ENCODE measurements at regions not wholly inside any gene's neighbourhood (a gene's known extent, or its start where the extent isn't known, plus 50 kb on each side); places are given as distances from the start of the nearest gene placed in this dataset.
A peak's percentile ranks its signal among the peaks of the same experiment; 100 is the strongest.
"Not testable (repeated sequence)": the region's sequence is repeated elsewhere in the genome, so short reads cannot be mapped to it uniquely, and the experiment has no call there.

DNA sequence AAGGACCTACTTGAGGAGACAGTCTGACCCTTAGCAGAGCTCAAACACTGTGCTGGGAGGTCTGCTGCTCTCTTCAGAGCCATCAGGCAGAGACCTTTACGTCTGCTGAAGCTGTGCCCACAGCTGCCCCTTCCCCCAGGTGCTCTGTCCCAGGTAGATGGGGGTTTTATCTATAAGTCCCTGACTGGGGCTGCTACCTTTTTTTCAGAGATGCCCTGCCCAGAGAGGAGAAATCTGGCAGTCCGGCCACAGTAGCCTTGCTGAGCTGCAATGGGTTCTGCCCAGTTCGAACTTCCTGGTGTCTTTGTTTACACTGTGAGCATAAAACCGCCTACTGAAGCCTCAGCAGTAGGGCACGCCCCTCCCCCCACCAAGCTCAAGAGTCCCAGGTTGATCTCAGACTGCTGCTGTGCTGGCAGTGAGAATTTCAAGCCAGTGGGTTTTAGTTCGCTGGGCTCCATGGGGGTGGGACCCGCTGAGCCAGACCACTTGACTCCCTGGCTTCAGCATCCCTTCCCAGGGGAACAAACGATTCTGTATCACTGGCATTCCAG, 381.2 kb downstream of the XPNPEP1 start:
- not testable (repeated sequence) for DNase-seq (ENCODE audit: low spot score in 2 of 2)

DNA sequence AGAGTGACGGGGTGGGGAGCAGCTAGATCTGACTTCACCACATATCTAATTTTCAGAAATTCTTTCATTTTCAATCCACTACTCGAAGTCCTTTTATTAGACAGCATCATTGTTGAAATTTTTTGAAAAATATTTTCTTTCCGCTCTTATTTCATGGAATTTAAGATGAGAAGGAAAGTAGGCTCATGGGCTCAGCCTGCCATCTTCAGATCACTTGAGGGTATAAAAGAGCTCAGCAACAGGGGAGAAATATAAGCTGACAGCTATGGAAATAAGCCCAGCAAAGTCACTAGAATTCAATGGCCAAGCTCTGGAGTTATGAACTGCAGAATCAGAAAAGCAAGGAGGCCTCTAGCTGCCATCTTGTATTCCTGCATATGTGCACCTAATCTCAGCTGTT, 389.1 kb downstream of the XPNPEP1 start:
- DNase-seq (ENCODE audit: low spot score in 2 of 2): no peak
- FAIRE-seq: no peak

More for the DNA sequence above, 381.2 kb downstream of the XPNPEP1 start:
- FAIRE-seq: not testable (repeated sequence)

DNA sequence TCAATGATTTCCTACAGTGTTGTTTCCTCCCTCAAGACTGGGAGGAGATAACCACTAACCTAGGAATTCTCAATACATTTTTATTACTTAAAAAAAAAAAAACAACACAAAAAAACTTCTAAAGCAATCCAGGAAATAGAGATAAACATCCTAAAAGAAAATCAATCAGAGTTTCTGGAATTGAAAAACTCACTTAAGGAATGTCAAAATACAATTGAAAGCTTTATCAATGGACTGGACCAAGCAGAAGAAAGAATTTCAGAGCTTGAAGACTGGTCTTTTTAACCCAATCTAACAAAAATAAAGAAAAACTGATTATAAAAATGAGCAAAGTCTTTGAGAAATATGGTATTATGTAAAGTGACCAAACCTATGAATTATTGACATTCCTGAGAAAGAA, 394.1 kb downstream of the XPNPEP1 start:
- FAIRE-seq: no peak
- DNase-seq (ENCODE audit: low spot score in 2 of 2): no peak

DNA sequence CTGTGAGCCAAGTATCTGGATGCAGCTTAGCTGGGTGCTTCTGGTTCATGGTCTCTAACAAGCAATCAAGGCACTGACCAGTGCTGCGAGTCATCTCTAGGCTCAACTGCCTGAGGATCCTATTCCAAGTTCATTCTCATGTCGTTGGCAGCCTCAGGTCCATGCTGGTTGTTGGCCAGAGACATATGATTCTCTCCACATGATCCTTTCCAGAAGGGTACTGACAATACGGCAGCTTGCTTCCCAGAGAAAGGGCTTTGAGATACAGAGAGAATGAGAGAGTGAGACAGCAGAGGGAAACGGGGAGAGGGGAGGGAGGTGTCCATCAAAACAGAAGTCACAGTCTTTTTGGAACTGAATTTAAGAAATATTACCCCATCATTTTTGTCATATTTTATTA, 405.6 kb downstream of the XPNPEP1 start:
- FAIRE-seq: no peak
- DNase-seq (ENCODE audit: low spot score in 2 of 2): no peak

DNA sequence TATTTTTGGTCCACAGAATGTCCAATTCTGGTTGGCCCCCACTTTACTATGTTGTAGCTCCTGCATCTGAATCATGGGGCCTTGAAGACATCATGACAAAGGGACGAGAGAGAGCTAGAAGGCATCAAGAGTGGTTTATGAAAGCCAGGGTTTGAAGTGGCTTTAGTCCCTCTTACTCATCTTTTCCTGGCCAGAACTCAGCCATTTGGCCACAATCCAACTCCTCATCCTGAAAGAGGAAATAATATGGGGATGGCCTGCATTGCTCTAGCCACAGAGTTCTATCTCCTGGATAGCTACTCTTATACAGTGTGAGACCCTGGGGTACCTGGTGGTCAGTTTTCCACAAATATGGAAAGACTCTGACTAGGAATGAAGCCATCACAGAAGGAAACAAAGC, 418.9 kb downstream of the XPNPEP1 start:
- DNase-seq (ENCODE audit: low spot score in 2 of 2): no peak

DNA sequence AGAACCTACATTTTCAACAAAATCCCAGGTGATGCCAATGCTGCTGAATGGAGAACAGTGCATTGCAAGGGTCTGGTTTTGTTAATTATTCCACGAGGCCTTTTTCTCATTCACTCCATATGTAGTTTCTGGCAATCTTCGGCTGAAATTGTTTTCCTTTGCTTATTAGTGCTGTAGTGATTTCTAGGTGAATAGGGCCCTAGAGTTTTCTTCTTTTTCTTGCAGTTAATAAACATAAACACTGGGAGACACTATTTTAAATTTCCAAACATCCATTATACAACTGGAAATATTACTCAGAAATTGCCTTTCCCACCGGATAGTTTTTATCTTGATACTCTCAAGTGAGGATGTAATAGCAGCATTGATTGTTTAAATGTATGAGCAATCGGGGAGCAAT, 435.6 kb downstream of the XPNPEP1 start:
- no peak for FAIRE-seq
- DNase-seq (ENCODE audit: low spot score in 2 of 2): no peak

More for the DNA sequence above, 418.9 kb downstream of the XPNPEP1 start:
- no peak for FAIRE-seq

DNA sequence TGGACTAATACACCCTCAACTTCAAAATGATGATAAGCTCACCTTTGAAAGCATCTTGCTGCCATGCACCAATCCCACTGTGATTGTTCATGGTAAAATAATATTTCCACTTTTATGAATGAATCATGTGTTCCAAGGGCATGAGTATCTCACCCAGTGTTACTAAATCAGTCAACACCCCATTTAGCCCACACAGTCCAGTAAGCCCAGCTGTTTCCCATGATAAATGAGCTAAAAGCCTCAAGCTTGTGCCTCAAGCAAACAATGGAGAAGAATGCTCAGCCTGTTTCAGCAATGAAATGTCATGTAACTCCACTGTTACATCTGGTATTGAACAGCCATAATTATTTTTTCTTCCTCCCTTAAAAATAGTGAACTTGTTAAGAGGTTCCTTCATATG, 442.5 kb downstream of the XPNPEP1 start:
- FAIRE-seq (no peak), DNase-seq (ENCODE audit: low spot score in 2 of 2) (no peak)

DNA sequence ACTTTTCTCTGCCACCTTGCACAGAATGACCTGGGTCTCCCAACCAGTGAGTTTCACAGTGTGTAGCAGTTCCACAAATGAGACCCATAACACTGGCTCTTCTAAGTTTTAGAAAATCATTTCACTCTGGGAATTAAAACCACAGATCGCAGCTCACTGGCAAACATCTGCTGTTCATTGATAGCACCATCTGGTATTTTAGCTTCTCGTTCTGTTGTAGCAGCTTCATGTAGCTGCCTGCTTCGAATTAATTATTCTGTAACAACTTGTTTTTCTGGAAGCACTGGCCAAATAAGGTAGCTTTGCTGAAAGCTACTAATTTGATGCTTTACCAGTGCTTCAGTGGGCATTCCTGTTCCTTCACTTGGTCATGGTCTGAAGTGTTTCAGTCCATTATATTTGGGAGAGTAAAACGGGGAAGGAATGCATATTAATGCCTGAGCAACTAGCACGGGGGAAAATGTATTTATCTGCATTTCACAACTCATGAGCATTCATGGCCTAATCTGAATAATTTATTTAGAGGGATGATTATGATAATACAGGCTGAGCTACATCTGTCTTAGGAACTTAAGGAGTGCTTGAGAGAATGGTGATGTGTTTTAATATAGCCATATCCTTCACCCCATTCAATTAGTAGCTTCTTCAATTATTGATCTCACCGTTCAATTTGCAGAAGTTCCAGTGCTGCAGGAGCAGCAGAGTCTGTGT, 447.4 kb downstream of the XPNPEP1 start:
- DNase-seq (ENCODE audit: low spot score in 2 of 2) (no peak), FAIRE-seq (no peak)

DNA sequence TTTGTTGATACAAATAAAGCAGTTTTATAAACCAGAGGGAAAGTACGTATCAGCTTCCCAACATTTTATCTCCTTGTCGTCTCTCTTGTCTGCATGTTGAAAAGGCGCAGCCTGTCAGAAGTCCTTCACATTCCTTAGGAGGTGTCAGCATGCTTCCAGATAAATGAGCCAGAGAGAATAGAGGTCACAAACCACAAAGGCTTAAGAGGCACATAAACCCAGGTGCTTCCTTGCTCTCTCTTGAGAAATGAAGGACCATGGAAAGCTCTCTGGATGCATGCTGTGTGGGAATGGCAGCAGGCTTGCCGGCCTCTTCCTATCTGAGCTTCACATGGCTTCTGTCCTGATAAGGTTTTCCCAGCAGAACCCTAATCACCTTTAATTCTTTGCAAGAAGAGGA, 448.5 kb downstream of the XPNPEP1 start:
- DNase-seq (ENCODE audit: low spot score in 2 of 2): no peak
- no peak for FAIRE-seq

DNA sequence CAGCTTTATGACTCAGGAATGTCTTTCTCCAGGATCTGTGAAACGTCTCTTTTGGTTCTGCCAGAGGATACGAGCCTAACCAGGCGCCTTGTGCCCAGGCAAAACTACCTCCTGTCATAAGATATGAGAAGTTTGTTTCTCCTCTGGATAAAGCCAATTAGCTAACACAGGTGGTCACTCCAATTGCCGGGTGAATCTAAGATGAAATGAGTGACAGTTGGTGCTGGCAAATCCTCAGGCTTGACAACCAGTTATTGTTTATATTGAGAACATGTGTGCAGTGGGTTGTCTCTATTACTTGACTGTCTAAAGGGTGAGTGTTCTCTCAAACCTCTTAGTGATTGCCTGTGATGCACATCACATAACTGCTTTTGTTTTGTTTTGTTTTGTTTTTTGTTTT, 449.1 kb downstream of the XPNPEP1 start:
- FAIRE-seq: no peak
- no peak for DNase-seq (ENCODE audit: low spot score in 2 of 2)

DNA sequence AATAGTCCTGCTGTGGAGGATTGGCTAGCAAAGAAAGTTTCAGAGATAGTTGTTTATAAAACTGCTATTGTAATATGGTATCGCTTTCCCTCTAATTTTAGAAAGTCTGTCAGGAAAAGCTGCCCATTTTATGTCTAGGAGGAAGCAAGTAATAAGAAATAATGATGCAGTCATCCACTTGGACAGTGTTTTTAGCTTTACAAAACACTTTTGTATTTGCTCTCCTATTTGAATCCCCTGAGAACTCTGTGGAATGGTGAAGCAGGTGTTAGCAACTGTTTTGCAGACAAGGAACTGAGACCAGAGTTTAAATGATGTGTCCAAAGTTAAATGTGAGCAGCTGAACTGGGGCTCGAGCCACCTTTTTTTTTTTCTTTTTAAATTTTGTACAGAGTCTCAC, 455.8 kb downstream of the XPNPEP1 start:
- FAIRE-seq (no peak), DNase-seq (ENCODE audit: low spot score in 2 of 2) (no peak)

DNA sequence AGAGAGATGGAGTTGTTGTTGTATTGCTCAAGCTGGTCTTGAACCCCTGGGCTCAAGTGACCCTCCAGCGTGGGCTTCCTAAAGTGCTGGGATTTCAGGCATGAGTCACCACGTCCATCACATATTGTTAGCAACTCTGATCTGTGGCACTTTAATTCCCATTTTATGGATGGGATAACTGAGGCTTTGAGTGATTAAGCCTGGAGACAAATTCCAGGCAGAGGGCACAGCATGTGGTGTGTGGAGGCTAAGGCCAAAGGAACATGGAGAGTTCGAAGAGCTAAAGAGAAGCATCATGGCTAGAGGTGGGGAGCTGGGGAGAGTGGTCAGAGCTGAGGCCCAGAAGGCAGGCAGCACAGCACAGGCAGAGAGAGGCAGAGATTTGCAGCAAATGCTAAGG, 458.4 kb downstream of the XPNPEP1 start:
- FAIRE-seq (no peak), DNase-seq (ENCODE audit: low spot score in 2 of 2) (no peak)

DNA sequence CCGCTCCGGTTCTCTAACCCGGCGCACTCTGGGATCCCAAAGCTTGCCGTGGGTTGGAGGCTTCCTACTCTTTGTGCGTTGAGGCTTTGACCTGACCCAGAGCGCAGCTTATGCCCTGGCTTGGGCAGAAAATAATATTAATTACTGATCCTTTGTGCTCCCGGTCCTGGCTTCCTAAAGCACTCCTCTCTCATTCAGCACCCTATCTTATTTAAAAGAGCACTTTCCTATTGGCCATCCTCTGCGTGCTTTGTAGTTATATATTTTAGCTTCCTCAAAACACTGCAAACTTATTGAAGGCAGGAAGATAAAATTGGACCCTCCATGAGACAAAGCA, 466.0 kb downstream of the XPNPEP1 start:
- DNase-seq (ENCODE audit: low spot score in 2 of 2): no peak
- no peak for FAIRE-seq

DNA sequence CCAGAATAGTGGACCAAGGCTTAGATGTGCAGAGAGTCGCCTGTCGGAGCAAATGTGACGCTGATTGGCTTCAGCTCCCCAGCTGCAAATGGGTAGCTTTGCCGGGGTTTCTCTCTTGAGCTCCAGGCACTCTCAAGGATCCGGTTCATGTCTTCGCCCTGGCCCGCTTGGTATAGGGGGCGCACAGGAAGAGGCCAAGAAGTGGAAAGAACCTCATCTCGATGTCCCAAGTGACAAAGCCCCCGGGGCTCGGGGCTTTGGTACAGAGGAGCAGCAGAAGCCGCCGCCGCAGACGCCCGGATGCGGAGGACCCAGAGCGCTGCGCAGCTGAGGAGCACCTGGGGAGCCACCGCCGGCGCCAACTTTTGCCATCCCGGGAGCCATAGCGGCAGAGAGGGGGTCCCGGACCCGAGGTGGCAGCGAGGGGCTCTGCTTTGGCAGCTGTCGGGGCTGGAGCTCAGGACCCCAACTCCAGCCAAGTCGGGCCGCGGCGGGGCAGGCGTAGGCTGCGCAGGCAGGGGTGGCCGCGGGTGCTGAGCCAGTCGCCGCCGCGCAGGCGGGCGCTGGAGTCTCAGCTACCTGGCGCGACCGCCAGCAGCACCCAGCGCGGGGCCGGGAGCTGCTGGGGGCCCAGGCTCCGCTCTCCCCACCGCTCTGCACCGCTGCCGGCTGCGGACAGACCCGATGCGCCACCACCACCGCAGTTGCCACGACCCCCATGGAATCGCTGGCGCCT, 466.6 kb downstream of the XPNPEP1 start:
- DNase-seq (ENCODE audit: low spot score in 2 of 2) (peak in 1 of 2 donors; percentile 31), FAIRE-seq (no peak)

DNA sequence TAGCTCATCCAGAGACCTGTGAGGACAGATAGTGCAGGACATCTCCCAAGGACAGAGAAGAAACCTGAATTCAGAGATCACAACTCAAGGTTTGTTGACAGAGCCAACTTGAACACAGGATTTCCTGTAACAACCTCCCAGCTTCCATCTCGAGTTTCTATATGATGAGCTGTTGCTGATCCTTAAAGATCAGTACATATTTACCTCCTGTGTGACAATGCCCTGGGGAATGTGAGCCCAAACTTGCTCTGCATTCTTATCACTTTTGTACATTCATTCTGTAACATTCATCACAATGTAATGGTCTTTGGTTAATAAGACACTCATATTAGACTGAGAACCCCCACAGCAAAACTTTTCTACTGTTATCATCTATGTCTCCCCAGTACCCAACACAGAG, 468.6 kb downstream of the XPNPEP1 start:
- DNase-seq (ENCODE audit: low spot score in 2 of 2) (no peak), FAIRE-seq (no peak)

DNA sequence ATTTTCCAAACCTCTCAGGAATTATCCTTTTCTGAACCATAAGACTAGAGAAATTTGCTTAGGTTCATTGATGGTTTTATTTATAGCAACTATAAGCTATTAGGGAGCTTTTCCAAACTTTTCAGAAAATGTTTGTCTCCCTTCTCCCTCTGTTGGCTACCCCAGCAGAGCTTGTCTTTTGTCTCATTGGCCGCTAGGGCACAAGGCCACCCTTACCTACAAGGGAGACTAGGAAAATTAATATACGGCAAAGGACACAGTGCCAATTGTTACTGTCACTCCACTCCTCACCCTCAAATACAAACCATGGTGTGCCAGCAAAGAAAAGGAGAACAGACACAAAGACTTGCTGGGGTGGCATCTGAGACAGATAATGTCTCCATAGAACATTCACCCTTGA, 471.4 kb downstream of the XPNPEP1 start:
- FAIRE-seq (no peak), DNase-seq (ENCODE audit: low spot score in 2 of 2) (no peak)

DNA sequence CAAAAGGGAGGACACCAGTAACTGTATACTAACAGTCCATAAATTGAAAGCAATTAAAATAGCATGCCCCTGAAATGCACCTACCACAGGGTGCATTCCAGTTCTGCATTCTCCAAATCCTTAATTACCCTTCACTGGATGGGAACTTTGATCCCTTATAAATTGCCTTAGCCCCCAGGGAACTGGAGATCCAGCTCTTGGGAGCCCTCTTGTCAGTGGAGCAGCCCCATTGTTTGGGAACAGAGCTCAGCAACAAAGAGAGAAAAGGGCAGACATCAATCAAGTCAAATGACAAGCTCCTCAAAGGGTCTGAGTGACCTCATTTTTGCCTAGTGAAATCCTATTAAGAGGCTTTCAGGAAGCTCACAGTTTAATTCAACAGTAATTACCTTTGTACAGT, 472.6 kb downstream of the XPNPEP1 start:
- FAIRE-seq: no peak
- DNase-seq (ENCODE audit: low spot score in 2 of 2): no peak

DNA sequence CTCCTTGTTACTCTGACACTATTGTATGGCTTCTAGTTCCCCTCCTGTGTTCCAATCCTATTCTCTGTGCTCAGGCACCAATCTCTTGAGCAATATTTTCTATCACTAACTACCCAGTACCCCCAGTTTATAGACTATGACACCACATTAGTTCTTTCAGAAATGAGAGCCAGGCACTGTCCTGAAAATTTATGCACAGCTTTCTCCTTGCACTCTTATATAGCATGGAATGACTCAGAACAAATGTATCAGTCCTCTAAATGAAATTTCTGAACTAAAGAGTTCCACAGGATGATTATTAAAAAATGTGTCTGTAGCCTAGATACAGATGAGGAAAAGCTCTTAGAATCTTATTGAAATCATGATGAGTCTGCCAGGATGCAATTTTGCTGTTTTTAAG, 489.9 kb downstream of the XPNPEP1 start:
- no peak for FAIRE-seq
- DNase-seq (ENCODE audit: low spot score in 2 of 2): no peak

DNA sequence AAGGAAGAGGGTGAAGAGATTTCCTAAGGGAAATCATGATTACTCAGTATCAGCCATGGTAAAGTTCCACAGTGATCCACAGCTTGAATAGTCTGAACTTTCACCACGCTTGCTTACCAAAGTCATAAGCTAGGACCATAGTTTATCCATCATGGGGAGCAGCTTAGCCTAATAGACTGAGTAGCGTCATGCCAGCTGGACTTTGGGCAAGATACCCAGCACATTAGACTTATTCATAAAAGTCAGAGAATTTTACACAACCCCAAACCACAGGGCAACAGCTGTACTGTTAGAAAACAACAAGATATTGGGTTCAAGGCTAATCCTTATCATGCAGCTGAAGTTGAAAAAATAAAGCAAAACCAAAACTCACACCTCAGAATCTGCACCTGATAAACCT, 491.0 kb downstream of the XPNPEP1 start:
- DNase-seq (ENCODE audit: low spot score in 2 of 2): no peak
- FAIRE-seq: no peak

DNA sequence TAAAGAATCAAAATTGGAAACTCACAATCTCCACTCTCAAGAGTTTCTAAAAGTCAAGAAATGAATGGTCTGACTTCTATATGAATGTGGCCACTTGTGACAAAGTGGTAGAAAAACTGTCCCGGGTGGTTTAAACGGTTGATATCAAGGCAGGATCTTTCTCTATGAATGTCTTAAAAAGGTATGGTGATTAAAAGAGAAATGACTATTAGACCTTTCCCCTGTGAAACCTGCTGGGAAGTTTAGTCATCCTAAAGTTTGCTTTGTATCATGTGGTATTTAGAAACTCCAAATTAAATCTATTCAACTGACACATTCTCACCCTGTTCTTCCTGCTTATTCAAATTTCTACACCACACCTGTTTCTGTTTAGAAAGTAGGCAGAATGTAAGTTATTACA, 492.5 kb downstream of the XPNPEP1 start:
- DNase-seq (ENCODE audit: low spot score in 2 of 2): no peak
- no peak for FAIRE-seq

DNA sequence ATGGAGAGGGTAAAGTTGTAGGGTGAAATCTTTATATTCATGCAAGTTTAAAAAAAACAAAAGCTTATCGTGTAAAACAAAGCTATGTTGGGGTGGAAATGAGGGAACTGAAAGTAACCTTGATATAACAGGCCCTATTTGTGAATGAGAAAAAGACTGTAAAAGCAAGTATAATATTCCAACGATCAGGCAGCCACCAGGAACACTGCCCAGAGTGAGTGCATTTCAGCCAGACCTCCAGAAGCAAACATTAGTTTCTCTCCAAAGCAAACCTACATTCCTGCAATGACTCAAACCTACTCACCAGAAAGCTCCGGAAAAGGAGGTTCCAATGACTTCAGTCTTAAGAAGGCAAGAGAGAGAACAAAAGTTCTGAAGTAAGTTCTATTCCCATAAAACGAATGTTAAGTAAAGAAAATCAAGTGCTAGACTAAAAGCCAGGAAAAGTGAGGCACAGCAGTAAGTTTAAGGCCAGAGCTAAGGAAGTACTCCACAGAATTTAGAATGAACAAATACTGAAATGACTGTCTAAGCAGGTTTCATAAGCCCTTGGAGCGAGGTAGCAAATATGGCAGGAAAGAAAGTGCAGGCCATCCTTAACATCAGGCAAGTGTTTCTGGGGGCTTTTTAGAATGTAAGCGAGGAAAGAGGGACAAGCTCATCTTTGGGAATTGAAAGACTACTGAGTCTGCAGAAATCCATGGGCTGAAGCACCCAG, 493.1 kb downstream of the XPNPEP1 start:
- FAIRE-seq (no peak), DNase-seq (ENCODE audit: low spot score in 2 of 2) (no peak)

All from frontal cortex (tissue), 3 donors.